HG02798 (cell line): ENCODE measurements at regions not wholly inside any gene's neighbourhood (a gene's known extent, or its start where the extent isn't known, plus 50 kb on each side); places are given as distances from the start of the nearest gene placed in this dataset.
"Not testable (repeated sequence)": the region's sequence is repeated elsewhere in the genome, so short reads cannot be mapped to it uniquely, and the experiment has no call there.

Experiments
- ATAC-seq: cut with Tn5 transposase; IDR thresholded peaks from one replicate; pipeline ENCODE4 v1.9.1; 2021; ENCODE audit warnings: mild to moderate bottlenecking; ENCODE audit not compliant: unreplicated experiment, poor library complexity

GRCh38 chr3:34678575-34678974, 880.1 kb downstream of the PDCD6IP start:
- ATAC-seq = no peak

GRCh38 chr3:34679055-34679454, 880.6 kb downstream of the PDCD6IP start:
- ATAC-seq = not testable (repeated sequence)

- ATAC-seq = peak; percentile 66
These were observed 885.4 kb downstream of the PDCD6IP start for GRCh38 chr3:34683851-34684250.

DNA sequence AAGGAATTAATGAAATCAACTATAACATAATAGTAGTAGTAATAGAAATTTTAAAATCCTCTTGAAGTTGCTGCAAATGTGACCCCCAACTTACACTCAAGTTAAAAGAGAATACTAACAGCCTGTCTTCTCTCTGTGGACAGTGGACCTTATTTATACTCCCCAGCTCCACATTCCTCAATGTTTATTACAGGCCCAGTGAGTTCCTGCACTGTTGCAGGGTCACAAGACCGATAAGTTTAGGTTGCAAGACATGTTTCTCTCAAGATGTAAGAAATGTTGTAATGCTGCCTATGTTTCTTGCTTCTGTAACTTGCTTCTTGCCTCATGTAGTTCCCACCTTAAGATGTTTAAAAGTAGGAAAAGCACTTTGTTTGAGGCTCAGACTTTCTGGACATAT, 888.1 kb downstream of the PDCD6IP start:
- no peak for ATAC-seq

- ATAC-seq = no peak
These were observed 889.2 kb downstream of the PDCD6IP start for GRCh38 chr3:34687671-34688070.

DNA sequence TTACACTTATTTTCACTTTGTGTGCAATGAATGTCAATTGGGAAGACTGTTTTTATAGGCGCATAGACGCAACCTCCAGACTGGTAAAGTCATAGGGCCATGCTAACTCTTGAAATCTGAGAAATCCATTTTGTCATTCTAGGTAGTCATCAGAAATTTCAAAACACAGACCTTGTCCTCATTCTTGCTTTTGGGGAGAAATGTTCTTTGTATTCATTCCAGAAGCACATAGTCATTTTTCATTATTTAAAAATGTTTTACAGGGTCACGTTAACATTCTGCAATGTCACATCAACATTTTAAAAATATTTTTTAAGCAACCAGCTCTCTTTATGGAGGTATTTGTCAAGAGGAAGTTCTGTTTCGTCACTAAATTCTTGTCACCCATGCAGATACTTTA, 898.4 kb downstream of the PDCD6IP start:
- ATAC-seq = no peak

DNA sequence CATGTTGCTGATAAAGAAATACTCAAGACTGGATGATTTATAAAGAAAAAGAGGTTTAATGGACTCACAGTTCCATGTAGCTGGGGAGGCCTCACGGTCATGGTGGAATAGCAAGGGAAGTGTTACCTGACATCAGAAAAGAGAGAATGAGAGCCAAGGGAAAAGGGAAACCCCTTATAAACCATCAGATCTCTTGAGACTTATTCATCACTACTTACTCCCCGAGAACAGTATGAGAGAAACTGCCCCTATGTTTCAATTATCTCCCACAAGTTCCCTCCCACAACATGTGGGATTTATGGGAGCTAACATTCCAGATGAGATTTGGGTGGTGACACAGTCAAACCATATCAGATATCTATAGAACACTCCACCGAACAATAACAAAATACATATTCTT, 904.6 kb downstream of the PDCD6IP start:
- ATAC-seq = no peak

DNA sequence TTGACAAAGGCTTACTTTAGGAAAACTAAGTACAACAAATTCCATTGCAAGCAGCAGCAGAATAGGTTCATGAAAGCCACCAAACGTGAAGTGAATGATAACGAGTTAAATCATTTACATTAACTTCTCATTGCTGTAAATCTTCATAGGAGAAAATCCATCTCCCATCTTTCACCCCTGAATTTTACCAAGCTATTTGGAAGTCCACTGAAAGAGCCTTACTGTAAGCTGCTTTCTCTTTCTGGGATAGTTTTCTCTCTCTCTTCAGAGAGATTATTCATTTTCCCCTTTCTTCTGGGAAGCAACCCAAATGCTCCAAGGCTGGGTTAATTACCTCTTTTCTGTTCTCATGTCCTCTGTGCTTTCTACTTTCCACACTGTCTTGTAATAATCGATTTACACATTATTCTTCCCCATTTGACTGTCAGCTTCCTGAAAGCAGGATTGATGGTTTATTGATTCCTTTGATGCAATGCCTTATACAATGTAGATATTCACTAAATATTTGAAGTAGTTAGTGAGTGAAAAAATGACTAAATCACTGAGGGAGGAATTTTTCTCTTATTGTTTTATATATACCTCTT, 914.3 kb upstream of the ARPP21 start:
- ATAC-seq = no peak

GRCh38 chr3:34725774-34726173, 913.6 kb upstream of the ARPP21 start:
- no peak for ATAC-seq

DNA sequence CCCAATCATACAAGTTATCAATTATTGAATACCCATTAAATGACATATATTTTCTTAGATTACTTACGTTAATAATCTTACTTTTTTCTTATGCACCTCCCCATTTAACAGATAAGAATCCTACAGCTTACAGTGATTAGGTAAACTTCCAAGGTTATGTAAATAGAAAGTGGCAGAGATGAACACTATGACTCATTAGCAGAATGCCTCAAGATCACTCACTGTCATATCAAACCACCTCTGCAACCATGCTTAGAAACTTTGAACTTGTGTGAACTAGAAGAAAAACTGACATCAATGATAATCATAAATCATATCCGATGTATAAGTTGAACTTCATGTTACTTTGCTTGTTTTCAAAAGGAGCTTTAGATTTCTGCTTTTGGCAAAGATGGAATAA, 911.6 kb upstream of the ARPP21 start:
- ATAC-seq = no peak

GRCh38 chr3:34742151-34742550, 897.2 kb upstream of the ARPP21 start:
- ATAC-seq = no peak

GRCh38 chr3:34758630-34759261, 880.6 kb upstream of the ARPP21 start:
- ATAC-seq = no peak

- ATAC-seq = no peak
These were observed 861.9 kb upstream of the ARPP21 start for GRCh38 chr3:34777386-34777785.

DNA sequence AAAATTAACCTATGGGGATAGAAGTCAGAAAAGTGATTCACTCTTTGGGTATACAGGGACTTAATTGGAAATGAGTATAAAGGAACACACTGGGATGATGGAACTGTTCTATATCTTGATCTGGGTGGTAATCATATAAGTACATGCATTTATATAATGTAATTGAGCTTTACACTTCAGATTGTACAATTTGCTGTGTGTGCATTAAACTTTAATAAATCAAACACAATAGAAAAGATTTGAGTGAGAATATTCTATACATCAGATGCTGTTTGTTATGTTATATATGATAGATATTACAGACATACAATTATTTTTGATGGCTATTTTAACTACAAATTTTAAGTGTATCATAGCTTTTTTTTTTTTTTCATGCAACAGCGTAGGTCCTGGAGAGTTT, 860.2 kb upstream of the ARPP21 start:
- no peak for ATAC-seq

- ATAC-seq = no peak
These were observed 859.0 kb upstream of the ARPP21 start for GRCh38 chr3:34780294-34780693.

DNA sequence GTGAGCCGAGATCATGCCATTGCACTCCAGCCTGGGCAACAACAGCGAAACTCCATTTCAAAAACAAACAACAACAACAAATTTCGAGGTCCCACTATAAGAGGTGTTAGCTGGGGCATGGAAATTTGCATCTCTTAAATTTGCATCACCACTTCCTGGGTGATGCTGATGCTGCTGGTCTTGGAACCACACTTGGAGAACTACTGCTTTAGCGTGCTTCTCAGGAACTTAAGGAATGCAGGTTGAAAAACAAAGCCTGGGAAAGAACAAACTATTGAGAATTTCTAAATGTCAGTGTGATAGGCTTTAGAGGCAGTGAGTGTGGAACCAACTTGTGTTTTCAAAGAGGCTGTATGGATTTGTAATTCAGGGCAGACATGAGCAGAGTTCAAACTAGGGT, 858.4 kb upstream of the ARPP21 start:
- ATAC-seq = no peak

DNA sequence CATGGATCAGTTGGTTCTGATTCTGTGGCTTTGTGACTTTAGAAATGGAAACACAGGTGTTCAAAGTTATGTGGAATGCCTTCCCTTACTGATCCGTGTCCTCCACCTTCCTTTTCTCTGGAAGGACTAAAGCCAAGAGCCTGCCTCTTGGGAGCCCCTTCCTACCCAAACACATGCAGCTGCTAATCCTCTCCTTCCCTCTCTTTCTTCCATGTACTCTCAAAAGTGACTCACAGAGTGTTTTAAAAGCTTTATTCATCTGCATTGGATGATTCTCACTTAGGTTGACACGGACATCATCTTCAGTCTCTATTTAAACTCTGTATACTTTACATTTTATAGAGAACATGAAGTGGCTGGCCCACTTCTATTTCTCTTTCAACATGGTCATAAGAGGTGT, 856.5 kb upstream of the ARPP21 start:
- no peak for ATAC-seq

GRCh38 chr3:34783876-34784275, 855.4 kb upstream of the ARPP21 start:
- ATAC-seq = no peak

DNA sequence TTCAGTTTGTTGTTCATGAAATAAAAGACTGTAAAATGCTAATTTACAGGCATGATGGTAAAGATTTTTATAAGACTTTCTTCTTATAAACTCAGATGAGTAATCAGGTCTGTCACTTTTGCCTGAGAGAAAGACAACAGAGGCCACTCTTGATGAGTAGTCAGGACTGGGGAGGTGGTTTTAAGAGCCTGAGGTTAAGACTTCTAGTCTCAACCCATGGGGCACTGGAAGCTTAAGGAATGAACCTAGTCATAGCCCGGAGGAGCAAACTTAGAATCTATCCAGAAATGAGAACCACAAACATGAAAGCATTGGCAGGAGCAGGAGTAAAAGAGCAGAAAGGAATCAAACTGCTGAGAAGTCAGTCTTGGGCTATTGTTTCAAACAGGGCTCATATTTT, 846.3 kb upstream of the ARPP21 start:
- no peak for ATAC-seq

DNA sequence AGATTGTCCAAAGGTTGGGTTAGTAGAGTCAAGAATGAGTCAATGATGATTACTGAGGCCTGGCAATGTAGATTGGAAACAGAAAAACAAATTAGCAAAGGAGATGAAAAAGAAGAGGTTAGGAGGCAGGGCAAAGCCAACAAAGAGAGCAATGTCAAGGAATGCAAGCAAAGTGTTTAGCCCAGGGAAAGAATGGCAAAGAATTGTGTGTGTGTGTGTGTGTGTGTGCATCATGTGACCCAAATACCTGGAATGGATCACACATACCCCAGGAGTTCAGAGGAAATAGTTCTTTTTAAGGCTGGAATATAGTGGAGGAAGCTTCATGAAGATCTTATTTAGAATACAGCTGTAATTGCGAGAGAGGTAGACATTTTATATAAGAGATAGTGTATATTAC, 831.7 kb upstream of the ARPP21 start:
- no peak for ATAC-seq

- no peak for ATAC-seq
These were observed 831.0 kb upstream of the ARPP21 start for GRCh38 chr3:34808287-34808686.

DNA sequence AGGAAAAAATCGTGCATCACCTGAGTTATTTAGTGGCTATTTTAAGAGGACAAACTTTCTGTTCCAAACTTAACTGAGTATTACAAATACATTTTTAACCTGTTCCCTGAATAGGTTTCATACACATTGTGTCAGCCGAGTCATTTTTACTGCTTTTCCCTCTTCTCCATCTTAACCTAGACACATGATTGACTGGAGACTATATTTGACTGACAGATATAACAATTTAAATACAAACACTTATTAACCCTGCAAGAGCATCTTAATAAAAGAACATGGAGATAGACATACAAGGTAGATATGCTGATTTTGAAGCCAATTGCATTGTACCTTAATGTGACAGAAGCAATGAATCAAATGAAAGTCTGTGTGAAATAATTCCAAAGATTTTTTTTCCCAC, 810.5 kb upstream of the ARPP21 start:
- ATAC-seq = no peak
